ENCODE measurements at regions not wholly inside any gene's neighbourhood (a gene's known extent, or its start where the extent isn't known, plus 50 kb on each side); places are given as distances from the start of the nearest gene placed in this dataset.
"Not testable (repeated sequence)": the region's sequence is repeated elsewhere in the genome, so short reads cannot be mapped to it uniquely, and the experiment has no call there.

DNA sequence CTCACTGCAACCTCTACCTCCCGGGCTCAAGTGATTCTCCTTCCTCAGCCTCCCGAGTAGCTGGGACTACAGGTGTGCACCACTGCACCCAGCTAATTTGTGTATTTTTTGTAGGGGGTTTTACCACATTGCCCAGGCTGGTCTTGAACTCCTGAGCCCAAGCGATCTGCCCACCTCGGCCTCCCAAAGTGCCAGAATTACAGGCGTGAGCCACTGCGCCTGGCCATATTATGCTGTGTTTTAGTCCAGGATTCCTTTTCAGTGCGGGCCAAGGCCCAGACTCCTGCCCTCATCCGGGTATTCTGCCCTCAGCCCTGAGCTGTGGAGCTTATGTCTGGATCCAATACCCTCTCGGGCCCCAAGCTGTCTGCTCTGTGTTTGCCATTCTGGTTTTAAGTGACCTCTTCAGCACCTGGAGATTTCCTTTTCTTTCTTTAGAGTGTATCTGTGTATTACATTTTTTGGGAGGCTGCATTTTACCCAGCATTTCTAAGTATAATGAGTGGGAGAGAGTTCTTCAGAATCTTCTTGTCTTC lies 114.9 kb downstream of the BUB3 start:
- FAIRE-seq = no peak
- no peak for DNase-seq (ENCODE audit: low spot score in 2 of 2)

DNA sequence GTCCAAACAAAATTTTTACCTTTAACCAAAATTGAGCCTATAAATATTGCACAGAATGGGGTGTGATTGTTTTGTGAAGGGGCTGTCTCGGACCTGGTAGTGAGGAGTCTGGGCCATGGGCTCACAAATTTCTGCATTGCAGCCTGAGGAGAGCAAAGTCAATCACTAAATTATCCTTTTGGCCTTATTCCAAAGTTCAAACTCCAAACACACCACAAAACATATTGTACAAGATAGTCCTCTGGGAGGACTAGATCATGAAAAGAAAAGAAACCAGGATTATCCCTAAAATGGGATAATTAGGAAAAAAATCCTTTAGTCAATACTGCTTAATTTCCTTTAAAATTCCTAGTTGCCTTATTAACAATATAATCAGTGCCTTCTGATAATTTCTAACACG lies 115.5 kb downstream of the BUB3 start:
- no peak for FAIRE-seq
- no peak for DNase-seq (ENCODE audit: low spot score in 2 of 2)

GRCh38 chr10:123270221-123270620 lies 116.0 kb downstream of the BUB3 start:
- FAIRE-seq (no peak), DNase-seq (ENCODE audit: low spot score in 2 of 2) (no peak)

DNA sequence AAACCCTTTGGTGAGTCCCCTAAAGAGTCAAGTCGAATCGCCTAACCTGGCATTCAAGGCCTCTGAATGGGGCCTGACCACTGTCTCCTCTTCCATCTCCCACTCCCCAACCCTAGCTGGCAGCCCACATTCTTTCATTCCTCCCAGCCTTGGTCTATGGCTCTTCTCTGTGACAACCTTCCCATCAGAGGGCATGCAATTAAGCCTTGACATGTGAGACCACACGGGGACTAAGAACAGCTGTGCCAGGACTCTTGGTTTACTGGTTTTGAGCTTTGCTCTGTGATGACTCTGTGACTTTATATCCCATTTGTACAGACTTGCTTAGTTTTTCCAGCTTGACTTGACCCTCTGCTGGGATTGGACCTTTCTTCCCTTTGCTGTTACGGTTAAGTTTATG lies 116.6 kb downstream of the BUB3 start:
- DNase-seq (ENCODE audit: low spot score in 2 of 2) = no peak
- FAIRE-seq = no peak

DNA sequence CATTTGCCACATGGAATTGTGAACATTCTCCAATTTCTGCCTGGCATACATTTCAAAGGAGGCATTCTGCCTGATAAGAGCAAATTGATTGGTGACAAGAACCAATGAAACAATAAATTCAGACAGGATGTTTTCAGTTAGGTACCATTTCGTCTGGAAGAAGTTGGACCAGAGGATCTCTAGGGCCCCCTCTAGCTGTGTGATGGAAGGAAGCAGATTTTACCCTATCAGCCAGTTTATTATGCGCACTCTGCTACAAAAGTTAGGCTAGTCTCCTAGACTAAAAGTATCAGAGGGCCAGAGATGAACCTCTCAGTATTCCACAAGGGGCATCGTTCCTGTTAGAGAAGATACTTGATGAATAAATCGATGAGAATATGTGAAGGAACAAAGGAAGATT lies 118.0 kb downstream of the BUB3 start:
- DNase-seq (ENCODE audit: low spot score in 2 of 2) (no peak), FAIRE-seq (no peak)

DNA sequence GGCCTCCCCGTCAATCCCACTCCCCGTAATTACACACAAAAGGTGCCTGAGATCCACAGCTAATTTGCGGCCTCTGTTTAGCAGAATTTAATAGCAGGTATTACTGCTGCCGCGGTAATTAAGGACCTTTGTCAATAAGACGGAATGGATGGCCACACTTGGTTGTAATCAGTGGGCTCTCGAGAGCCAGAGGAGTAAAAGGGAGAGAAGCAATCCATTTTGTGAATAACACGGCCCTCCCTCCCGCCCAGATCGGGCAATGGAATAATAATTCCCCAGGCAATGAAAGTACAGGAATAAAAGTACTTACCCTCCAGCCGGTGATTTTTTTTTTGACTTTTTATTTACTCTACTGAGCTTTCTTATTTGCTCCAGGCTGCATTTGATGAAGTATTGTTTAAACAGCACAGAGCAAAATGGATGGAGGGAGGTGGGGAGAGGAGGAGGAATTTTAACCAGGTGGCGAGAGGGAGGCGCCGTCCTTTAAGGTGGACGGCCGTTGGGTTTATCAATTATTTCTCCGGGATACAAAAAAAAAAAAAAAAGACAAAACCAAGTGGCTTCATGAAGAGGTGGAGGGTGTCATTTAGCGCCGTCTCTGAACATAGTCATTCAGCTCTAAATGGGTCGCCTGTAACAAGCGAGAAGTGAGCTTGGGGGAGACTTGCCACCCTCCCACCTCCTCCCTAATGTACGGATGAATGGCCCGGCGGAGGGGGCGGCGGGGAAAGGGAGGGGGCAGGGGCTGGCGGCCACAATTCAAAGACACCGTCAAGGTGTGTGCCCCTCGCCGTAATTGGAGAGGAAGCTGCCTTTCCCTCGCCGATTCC lies 120.3 kb downstream of the BUB3 start:
- FAIRE-seq = no peak
- DNase-seq (ENCODE audit: low spot score in 2 of 2) = no peak

DNA sequence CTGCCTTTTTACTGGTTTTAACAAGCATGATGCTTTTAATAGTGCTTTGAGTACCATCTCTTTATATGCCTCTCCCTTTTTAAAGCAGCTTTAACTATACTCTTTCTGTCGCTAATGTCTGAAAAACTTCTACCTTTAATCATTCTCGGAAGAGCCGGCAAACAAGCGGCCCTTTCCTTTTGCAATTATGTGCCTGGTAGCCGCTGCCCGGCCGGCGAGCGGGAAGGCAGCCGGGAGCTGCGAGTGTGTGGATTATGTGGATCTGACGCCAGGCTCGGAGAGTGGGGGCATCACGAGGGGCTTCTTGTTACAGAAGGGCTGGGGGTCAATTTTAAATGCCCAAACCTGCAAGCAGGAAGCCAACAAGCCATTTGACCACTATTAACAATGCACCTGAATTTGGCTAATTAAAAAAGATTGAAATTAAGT lies 120.9 kb downstream of the BUB3 start:
- FAIRE-seq (no peak), DNase-seq (ENCODE audit: low spot score in 2 of 2) (peak in 1 of 2 donors; percentile 23)

- FAIRE-seq (no peak), DNase-seq (ENCODE audit: low spot score in 2 of 2) (no peak)
These were observed 124.2 kb downstream of the BUB3 start for GRCh38 chr10:123278445-123278844.

DNA sequence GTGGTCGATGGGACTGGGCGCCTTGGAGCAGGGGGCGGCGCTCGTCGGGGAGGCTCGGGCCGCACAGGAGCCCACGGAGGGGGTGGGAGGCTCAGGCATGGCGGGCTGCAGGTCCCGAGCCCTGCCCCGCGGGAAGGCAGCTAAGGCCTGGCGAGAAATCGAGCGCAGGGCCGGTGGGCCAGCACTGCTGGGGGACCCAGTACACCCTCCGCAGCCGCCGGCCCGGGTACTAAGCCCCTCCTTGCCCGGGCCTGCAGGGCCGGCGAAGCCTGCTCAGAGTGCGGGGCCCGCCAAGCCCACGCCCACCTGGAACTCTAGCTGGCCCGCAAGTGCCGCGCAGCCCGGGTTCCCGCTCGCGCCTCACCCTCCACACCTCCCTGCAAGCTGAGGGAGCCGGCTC lies 129.2 kb downstream of the BUB3 start:
- not testable (repeated sequence) for DNase-seq (ENCODE audit: low spot score in 2 of 2); FAIRE-seq

DNA sequence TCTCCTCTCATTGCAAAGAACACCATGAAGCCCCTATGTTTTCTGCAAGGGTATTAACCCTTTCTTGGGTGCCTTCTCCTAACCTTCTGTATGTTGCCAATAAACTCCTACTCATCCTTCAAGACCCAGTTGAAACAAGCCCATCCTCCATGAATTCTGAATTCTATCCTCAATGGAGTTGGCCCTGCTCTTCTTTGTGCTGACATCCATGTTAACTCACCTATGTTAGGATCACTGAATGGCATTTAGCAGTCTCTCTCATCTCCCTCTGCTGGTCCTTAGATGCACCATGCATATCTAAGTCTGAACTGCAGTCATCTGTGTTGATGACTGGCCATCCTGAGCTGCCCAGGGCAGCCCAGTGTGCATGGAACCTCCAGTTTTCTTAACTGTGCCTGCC lies 129.8 kb downstream of the BUB3 start:
- DNase-seq (ENCODE audit: low spot score in 2 of 2) (no peak), FAIRE-seq (no peak)

- DNase-seq (ENCODE audit: low spot score in 2 of 2) = no peak
- no peak for FAIRE-seq
These were observed 133.5 kb downstream of the BUB3 start for GRCh38 chr10:123287594-123288247.

DNA sequence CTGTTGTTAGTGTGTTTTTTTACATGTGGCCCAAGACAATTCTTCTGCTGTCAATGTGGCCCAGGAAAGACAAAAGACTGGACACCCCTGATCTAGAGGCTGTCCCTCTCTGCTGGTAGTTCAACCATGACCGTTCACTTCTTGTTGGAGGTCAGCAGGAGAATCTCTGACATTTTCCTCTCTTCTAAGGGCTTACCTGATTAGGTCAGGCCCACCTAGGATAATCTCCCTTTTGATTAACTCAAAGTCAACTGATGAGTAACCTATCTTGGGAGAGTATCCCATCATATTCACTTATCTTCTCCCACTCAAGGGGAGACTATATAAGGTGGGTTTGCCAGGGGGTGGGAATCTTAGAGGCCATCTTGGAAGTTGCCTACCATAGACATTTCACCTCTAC lies 135.2 kb downstream of the BUB3 start:
- no peak for FAIRE-seq
- DNase-seq (ENCODE audit: low spot score in 2 of 2) = no peak

DNA sequence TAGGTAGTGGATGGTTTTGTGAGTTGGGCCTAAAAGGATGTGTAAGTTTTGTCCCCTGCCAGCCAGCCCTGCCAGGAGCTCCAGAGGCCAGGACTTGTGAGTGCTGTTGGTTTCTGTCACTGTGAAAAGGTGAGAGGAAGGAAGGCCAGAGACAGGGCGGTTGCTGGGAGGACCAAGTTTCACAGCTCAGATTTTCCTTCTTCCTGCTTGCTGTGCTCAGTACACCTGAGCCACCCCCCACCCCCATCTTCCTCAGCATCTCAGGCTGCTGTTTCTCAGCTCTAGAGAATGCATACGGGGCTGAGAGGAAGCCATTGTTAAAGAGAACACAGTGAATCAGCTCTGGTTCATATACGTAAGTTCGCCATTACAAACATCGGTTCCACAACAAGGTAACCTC lies 139.9 kb downstream of the BUB3 start:
- FAIRE-seq (no peak), DNase-seq (ENCODE audit: low spot score in 2 of 2) (no peak)

GRCh38 chr10:123294886-123295285 lies 140.7 kb downstream of the BUB3 start:
- FAIRE-seq (no peak), DNase-seq (ENCODE audit: low spot score in 2 of 2) (no peak)

DNA sequence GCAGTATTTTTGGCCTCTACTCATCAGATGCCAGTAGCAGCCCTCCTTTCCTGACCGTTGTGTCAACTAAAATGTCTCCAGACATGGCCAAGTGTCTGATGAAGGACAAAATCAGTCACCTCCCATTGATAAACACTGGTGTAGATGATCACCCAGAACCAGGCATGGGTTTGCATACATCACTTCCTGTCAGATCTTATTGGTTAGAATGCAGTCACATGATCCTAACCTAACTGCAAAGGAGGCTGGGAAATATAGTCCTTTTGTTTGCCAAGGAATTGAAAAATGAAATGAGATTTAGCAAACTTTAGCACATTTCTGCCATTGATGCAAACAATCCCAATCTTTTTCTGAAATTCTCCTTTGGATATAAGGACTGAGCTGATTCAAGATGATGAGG lies 141.4 kb downstream of the BUB3 start:
- no peak for FAIRE-seq
- no peak for DNase-seq (ENCODE audit: low spot score in 2 of 2)

DNA sequence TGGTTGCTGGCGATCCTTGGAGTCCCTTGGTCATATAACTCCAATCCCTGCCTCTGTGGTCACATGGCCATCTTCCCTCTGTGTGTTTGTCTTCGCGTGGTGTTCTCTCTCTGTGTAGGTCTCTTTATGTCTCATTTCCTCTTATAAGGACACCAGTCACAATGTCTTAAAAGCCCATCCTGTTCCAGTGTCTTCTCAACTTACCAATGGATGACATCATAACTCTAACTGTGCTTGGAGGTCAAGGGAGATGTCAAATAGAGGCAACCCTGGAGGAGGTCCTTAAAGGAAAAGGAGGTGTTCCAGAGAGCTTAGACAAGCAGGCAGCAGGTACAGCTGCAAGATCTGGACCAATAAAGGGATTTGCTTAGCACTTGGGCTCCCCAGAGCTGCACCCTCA lies 143.0 kb downstream of the BUB3 start:
- no peak for FAIRE-seq

DNA sequence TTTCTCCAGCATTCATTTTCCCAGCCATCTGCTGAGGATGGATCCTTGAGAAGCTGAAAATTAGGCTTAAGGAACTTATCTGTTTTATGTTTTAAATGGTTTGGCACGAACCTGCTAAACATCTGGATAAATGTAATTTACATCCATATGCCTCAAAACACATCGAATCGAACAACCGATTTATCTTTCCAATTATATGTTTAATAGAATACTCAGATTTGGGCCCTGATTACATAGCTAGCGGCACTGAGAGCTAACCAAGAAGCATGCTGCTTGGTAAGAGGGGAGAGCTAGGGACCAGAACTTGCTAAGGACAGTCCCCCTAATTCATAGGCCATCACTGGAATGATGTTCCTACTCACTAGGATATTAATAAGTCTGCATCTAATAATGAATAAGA lies 144.4 kb downstream of the BUB3 start:
- DNase-seq (ENCODE audit: low spot score in 2 of 2) = no peak
- no peak for FAIRE-seq

More for the DNA sequence above, 143.0 kb downstream of the BUB3 start:
- DNase-seq (ENCODE audit: low spot score in 2 of 2) = no peak

GRCh38 chr10:123299598-123299997 lies 145.4 kb downstream of the BUB3 start:
- FAIRE-seq (no peak), DNase-seq (ENCODE audit: low spot score in 2 of 2) (no peak)

DNA sequence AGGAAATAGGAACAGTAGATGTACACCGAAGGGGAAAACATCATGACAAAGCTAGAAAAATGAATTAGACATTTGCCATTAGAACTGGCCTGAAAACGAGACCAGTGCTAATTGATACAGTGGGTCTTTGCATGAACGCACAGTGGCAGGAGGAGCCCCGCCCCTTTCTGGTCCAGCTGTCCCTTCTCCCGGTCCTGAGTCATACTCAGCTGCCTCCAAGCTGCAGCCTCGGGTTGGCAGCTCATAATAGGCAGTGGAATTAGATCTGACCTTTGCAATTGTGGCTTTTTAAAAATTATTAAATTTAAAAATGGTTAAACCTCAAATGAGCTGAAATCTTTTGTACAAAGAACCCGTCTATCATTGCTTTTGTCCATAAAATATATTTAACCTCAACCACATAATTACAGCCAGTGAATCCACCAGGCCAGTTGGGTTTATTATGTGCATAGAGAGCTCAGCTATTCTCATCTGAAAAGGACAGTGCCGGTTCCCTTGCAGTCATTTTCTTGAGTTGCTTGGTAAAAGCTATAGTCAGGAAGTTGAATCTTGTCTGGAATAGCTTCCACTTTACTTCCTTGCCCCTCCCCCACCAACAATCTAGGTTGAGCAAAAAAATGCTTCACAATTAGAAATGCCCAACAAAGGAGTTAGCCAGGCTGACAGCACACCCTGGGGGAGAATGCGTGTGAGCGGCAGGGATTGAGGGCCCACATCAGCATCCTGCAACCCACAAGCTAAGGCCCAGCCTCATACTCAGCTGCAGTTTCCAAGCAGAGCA lies 147.1 kb downstream of the BUB3 start:
- peak; percentile 64 for FAIRE-seq
- DNase-seq (ENCODE audit: low spot score in 2 of 2) = peak; percentile 60 to 66

GRCh38 chr10:123303581-123304337 lies 149.6 kb downstream of the BUB3 start:
- no peak for FAIRE-seq
- no peak for DNase-seq (ENCODE audit: low spot score in 2 of 2)

All from frontal cortex (tissue), 3 donors.